HEK293 (cell line): ENCODE measurements at regions not wholly inside any gene's neighbourhood (a gene's known extent, or its start where the extent isn't known, plus 50 kb on each side); places are given as distances from the start of the nearest gene placed in this dataset.

ENCODE experiments used
- CTCF ChIA-PET: fragments of 350-600 bp; formaldehyde crosslinking; extraction: SDS; loops from one replicate; lab custom pipeline; 2021; ENCODE audit warnings: antibody characterized with exemption; lab: Yijun Ruan, JAX
- POLR2A ChIA-PET: fragments of 300-600 bp; formaldehyde crosslinking; extraction: SDS; loops from one replicate; lab custom pipeline; 2020; ENCODE audit warnings: antibody characterized with exemption, inconsistent platforms; lab: Yijun Ruan, JAX
- H3K27ac ChIP-seq: fragments of 200-500 bp; sonication (Bioruptor generic); 2 replicates; pipeline ENCODE4 v1.5.1; 2014; ENCODE audit warnings: low read depth, low read length, control low read depth, inconsistent platforms; ENCODE audit errors: extremely low read depth
- H3K36me3 ChIP-seq, 2 experiments: fragments of 200-500 bp in 1 of 2; sonication (Bioruptor generic) in 1 of 2; 1 replicate in 1 of 2; 2 replicates in 1 of 2; pipeline ENCODE4 v1.5.1; 2014 to 2017; ENCODE audit warnings: inconsistent platforms in 2 of 2, low read length in 2 of 2; ENCODE audit not compliant: control insufficient read depth in 2 of 2, insufficient read depth in 1 of 2
- H3K4me1 ChIP-seq: fragments of 200-500 bp; sonication (Bioruptor generic); 2 replicates; pipeline ENCODE4 v1.5.1; 2014; ENCODE audit warnings: mild to moderate bottlenecking, low read length, inconsistent platforms; ENCODE audit not compliant: control insufficient read depth, insufficient read depth
- H3K4me3 ChIP-seq: 2 replicates; pipeline ENCODE4 v1.5.1; 2011; ENCODE audit warnings: low read depth, mild to moderate bottlenecking, control low read depth, low read length, moderate library complexity
- H3K9me3 ChIP-seq: fragments of 200-500 bp; sonication (Bioruptor generic); 2 replicates; pipeline ENCODE4 v1.5.1; 2014; ENCODE audit warnings: low read depth, low read length, inconsistent platforms; ENCODE audit not compliant: control insufficient read depth, insufficient read depth
- GLIS2 ChIP-seq: fragments of 450-650 bp; formaldehyde crosslinking; IDR thresholded peaks from 2 replicates; pipeline ENCODE4 v1.5.1; 2016; ENCODE audit warnings: missing biosample characterization, missing genetic modification characterization
- KLF10 ChIP-seq: fragments of 450-650 bp; IDR thresholded peaks from 2 replicates; pipeline ENCODE4 v1.5.1; 2018; ENCODE audit warnings: missing biosample characterization, mild to moderate bottlenecking, missing genetic modification characterization
- PRDM2 ChIP-seq: fragments of 450-650 bp; formaldehyde crosslinking; IDR thresholded peaks from 2 replicates; pipeline ENCODE4 v1.5.1; 2016; ENCODE audit warnings: missing biosample characterization, missing genetic modification characterization, borderline replicate concordance
- ZEB2 ChIP-seq: fragments of 450-650 bp; formaldehyde crosslinking; IDR thresholded peaks from 2 replicates; pipeline ENCODE4 v1.5.1; 2016; ENCODE audit warnings: missing biosample characterization, missing genetic modification characterization
- ZNF114 ChIP-seq: fragments of 450-650 bp; formaldehyde crosslinking; IDR thresholded peaks from 2 replicates; pipeline ENCODE4 v1.5.0; 2017; ENCODE audit warnings: missing biosample characterization, missing genetic modification characterization
- ZNF133 ChIP-seq: fragments of 450-650 bp; formaldehyde crosslinking; IDR thresholded peaks from 2 replicates; pipeline ENCODE4 v1.5.1; 2016; ENCODE audit warnings: missing biosample characterization, missing genetic modification characterization
- ZNF19 ChIP-seq: fragments of 450-650 bp; formaldehyde crosslinking; IDR thresholded peaks from 2 replicates; pipeline ENCODE4; 2016; ENCODE audit warnings: missing biosample characterization, missing genetic modification characterization, low read depth
- ZNF2 ChIP-seq: fragments of 450-650 bp; formaldehyde crosslinking; IDR thresholded peaks from 2 replicates; pipeline ENCODE4 v1.5.1; 2016; ENCODE audit warnings: missing biosample characterization, missing genetic modification characterization
- ZNF211 ChIP-seq: fragments of 450-650 bp; formaldehyde crosslinking; IDR thresholded peaks from 2 replicates; pipeline ENCODE4 v1.5.1; 2016; ENCODE audit warnings: low read depth, missing biosample characterization, missing genetic modification characterization
- ZNF223 ChIP-seq: fragments of 450-650 bp; formaldehyde crosslinking; IDR thresholded peaks from 2 replicates; pipeline ENCODE4 v1.5.1; 2016; ENCODE audit warnings: missing biosample characterization, missing genetic modification characterization
- ZNF274 ChIP-seq, 2 experiments: fragments of 200-500 bp in 1 of 2; fragments of 450-650 bp in 1 of 2; sonication (Bioruptor generic) in 1 of 2; formaldehyde crosslinking in 1 of 2; IDR thresholded peaks; 2 replicates each; pipeline versions ENCODE4 v1.5.1 to v1.6.1; 2014 to 2016; ENCODE audit warnings: borderline replicate concordance in 1 of 2, inconsistent platforms in 1 of 2, low read length in 1 of 2, missing biosample characterization in 1 of 2, missing genetic modification characterization in 1 of 2
- ZNF324 ChIP-seq: fragments of 450-650 bp; formaldehyde crosslinking; IDR thresholded peaks from 2 replicates; pipeline ENCODE4 v1.5.1; 2016; ENCODE audit warnings: missing biosample characterization, missing genetic modification characterization
- ZNF37A ChIP-seq: fragments of 450-650 bp; IDR thresholded peaks from 2 replicates; pipeline ENCODE4 v1.5.1; 2018; ENCODE audit warnings: missing biosample characterization, missing genetic modification characterization
- ZNF580 ChIP-seq: fragments of 450-650 bp; formaldehyde crosslinking; IDR thresholded peaks from 2 replicates; pipeline ENCODE4 v1.5.1; 2016; ENCODE audit warnings: missing biosample characterization, missing genetic modification characterization
- ZNF600 ChIP-seq: fragments of 450-650 bp; formaldehyde crosslinking; IDR thresholded peaks from 2 replicates; pipeline ENCODE4 v1.5.1; 2016; ENCODE audit warnings: missing biosample characterization, missing genetic modification characterization
- ZNF623 ChIP-seq: fragments of 450-650 bp; formaldehyde crosslinking; IDR thresholded peaks from 2 replicates; pipeline ENCODE4 v1.5.1; 2016; ENCODE audit warnings: missing biosample characterization, missing genetic modification characterization
- ZNF777 ChIP-seq: fragments of 450-650 bp; formaldehyde crosslinking; IDR thresholded peaks from 2 replicates; pipeline ENCODE4 v1.5.1; 2017; ENCODE audit warnings: missing biosample characterization, missing genetic modification characterization, borderline replicate concordance
- TF ChIP-seq, protein P1 (sequence below): fragments of 450-650 bp; formaldehyde crosslinking; IDR thresholded peaks from 2 replicates; pipeline ENCODE4 v1.5.1; 2016; ENCODE audit warnings: missing biosample characterization, missing genetic modification characterization
- TF ChIP-seq, protein P2 (sequence below): fragments of 450-650 bp; formaldehyde crosslinking; IDR thresholded peaks from 2 replicates; pipeline ENCODE4 v1.5.1; 2016; ENCODE audit warnings: missing biosample characterization, missing genetic modification characterization
- TF ChIP-seq, protein P3 (sequence below): fragments of 450-650 bp; formaldehyde crosslinking; IDR thresholded peaks from 2 replicates; pipeline ENCODE4 v1.5.1; 2016; ENCODE audit warnings: missing biosample characterization, missing genetic modification characterization

DNA sequence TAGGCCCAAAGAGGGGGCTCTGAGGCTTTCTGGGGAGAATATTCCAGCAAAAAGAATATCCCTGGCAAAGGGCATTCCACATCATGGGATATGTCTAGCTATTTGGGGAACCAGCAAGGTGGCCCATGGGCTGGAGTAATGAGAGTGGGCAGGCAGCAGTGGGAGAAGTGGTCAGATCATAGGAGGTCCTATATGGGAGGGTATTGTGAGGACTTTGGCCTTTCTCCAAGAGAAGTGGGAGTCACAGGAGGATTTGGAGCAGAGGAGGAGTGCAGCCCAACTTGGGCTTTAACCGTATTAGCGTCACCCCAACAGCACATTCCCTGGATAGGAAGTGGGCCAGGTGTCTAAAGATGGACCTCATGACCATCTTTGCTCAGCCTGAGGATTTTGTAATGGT is 151.4 kb downstream of the ENGASE start:
- H3K27ac ChIP-seq, result no peak overlapping the region
- TF ChIP-seq ZNF274 (IDR thresholded peaks at IDR 0.05; ENCODE audit: low read length), result no peak
- no peak for TF ChIP-seq ZNF274 (tag by site-specific recombination; IDR thresholded peaks at IDR 0.05; ENCODE audit: borderline replicate concordance)
- no peak for TF ChIP-seq ZNF777 (tag by site-specific recombination)
- no peak for TF ChIP-seq ZNF223
- no peak for TF ChIP-seq PRDM2 (tag by site-specific recombination)
- TF ChIP-seq, protein P1, sequence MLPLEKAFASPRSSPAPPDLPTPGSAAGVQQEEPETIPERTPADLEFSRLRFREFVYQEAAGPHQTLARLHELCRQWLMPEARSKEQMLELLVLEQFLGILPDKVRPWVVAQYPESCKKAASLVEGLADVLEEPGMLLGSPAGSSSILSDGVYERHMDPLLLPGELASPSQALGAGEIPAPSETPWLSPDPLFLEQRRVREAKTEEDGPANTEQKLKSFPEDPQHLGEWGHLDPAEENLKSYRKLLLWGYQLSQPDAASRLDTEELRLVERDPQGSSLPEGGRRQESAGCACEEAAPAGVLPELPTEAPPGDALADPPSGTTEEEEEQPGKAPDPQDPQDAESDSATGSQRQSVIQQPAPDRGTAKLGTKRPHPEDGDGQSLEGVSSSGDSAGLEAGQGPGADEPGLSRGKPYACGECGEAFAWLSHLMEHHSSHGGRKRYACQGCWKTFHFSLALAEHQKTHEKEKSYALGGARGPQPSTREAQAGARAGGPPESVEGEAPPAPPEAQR (tag by site-specific recombination), result no peak
- no peak for TF ChIP-seq ZEB2 (tag by site-specific recombination)
- TF ChIP-seq ZNF600 (tag by site-specific recombination), result no peak
- no peak for TF ChIP-seq ZNF580 (tag by site-specific recombination)
- no peak for TF ChIP-seq GLIS2 (tag by site-specific recombination)
- no peak for TF ChIP-seq ZNF19
- no peak for TF ChIP-seq ZNF114 (tag by site-specific recombination)
- TF ChIP-seq ZNF211 (tag by site-specific recombination), result no peak
- TF ChIP-seq ZNF133, result no peak
- no peak for TF ChIP-seq ZNF2 (tag by site-specific recombination)
- TF ChIP-seq ZNF37A (tag by site-specific recombination), result no peak
- no peak for TF ChIP-seq ZNF623 (tag by site-specific recombination)
- no peak for TF ChIP-seq ZNF324 (tag by site-specific recombination)
- TF ChIP-seq, protein P2, sequence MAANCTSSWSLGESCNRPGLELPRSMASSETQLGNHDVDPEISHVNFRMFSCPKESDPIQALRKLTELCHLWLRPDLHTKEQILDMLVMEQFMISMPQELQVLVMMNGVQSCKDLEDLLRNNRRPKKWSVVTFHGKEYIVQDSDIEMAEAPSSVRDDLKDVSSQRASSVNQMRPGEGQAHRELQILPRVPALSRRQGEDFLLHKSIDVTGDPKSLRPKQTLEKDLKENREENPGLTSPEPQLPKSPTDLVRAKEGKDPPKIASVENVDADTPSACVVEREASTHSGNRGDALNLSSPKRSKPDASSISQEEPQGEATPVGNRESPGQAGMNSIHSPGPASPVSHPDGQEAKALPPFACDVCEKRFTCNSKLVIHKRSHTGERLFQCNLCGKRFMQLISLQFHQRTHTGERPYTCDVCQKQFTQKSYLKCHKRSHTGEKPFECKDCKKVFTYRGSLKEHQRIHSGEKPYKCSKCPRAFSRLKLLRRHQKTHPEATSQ (tag by site-specific recombination), result no peak
- TF ChIP-seq KLF10 (tag by site-specific recombination), result no peak
- TF ChIP-seq, protein P3, sequence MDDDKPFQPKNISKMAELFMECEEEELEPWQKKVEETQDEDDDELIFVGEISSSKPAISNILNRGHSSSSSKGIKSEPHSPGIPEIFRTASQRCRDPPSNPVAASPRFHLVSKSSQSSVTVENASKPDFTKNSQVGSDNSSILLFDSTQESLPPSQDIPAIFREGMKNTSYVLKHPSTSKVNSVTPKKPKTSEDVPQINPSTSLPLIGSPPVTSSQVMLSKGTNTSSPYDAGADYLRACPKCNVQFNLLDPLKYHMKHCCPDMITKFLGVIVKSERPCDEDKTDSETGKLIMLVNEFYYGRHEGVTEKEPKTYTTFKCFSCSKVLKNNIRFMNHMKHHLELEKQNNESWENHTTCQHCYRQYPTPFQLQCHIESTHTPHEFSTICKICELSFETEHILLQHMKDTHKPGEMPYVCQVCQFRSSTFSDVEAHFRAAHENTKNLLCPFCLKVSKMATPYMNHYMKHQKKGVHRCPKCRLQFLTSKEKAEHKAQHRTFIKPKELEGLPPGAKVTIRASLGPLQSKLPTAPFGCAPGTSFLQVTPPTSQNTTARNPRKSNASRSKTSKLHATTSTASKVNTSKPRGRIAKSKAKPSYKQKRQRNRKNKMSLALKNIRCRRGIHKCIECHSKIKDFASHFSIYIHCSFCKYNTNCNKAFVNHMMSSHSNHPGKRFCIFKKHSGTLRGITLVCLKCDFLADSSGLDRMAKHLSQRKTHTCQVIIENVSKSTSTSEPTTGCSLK (tag by site-specific recombination), result no peak
- TF ChIP-seq, all 188 proteins: peak for 0
- Histone ChIP-seq H3K4me1 (no peaks in the 10 kb centered on the region), H3K36me3 (no peaks in the 10 kb centered on the region), H3K9me3 (no peaks in the 10 kb centered on the region), H3K4me3 (no peak overlapping the region)
- CTCF ChIA-PET, result no interaction called here
- POLR2A ChIA-PET, result no interaction called here
